Erythroblast (primary cell): ENCODE measurements at regions not wholly inside any gene's neighbourhood (a gene's known extent, or its start where the extent isn't known, plus 50 kb on each side); places are given as distances from the start of the nearest gene placed in this dataset.

ENCODE experiments used
- GATA1 ChIP-seq: IDR thresholded peaks from 2 replicates; pipeline ENCODE4 v1.6.1; 2011; ENCODE audit warnings: low read depth, mild to moderate bottlenecking, control low read depth, low read length, moderate library complexity
- POLR2A ChIP-seq: IDR thresholded peaks from 2 replicates; pipeline ENCODE4 v1.6.1; 2011; ENCODE audit warnings: mild to moderate bottlenecking, low read length

DNA sequence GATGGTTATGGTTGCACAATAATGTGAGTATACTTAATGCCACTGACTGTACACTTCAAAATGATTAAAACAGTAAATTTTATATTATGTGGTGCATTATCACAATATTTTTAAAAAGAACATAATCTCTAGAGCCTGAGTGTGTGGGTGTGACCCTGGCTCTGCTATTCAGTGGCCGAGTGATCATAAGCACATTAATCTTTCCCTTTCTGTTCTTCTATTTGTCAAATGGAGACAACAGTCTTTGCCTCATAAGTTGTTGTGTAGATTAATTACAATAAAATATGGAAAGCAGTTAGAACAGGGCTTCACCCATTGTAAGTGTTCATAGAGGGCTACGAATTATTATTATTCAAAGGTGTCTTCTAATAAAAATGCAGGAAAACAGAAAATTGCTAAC lies 548.6 kb downstream of the HTR1B start:
- TF ChIP-seq POLR2A (no peak), GATA1 (no peak)
